MM.1S (cell line): ENCODE measurements at regions not wholly inside any gene's neighbourhood (a gene's known extent, or its start where the extent isn't known, plus 50 kb on each side); places are given as distances from the start of the nearest gene placed in this dataset.

ENCODE experiments used
- EZH2 ChIP-seq: fragments of 300-600 bp; sonication (generic); optimal IDR thresholded peaks from 2 replicates; pipeline ENCODE3; 2017; ENCODE audit warnings: low read depth, mild to moderate bottlenecking, antibody characterized with exemption, low read length, mixed read lengths
- EZH2phosphoT487 ChIP-seq: fragments of 300-600 bp; sonication (generic); IDR thresholded peaks from 2 replicates; pipeline ENCODE4 v1.6.1; 2018; ENCODE audit warnings: antibody characterized with exemption, low read length
- TF ChIP-seq, protein P1 (sequence below): fragments of 300-600 bp; sonication (generic); IDR thresholded peaks from 2 replicates; pipeline ENCODE4 v1.5.1; 2016; ENCODE audit warnings: antibody characterized with exemption, low read length, mixed read lengths

DNA sequence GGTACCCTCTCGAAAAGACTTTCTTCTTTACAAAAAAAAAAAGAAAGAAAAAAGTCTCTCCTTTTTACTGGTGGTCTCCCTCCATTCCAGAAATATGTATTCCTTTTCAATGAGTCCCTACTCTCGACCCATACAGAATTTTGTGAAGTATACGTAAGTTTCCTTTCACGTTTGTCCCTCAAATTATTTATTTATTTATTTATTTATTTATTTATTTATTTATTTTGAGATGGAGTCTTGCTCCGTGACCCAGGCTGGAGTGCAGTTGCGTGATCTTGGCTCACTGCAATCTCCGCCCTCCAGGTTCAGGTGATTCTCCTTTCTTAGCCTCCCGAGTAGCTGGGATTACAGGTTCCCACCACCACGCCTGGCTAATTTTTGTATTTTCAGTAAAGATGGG, 429.2 kb upstream of the AR start:
- TF ChIP-seq, protein P1, sequence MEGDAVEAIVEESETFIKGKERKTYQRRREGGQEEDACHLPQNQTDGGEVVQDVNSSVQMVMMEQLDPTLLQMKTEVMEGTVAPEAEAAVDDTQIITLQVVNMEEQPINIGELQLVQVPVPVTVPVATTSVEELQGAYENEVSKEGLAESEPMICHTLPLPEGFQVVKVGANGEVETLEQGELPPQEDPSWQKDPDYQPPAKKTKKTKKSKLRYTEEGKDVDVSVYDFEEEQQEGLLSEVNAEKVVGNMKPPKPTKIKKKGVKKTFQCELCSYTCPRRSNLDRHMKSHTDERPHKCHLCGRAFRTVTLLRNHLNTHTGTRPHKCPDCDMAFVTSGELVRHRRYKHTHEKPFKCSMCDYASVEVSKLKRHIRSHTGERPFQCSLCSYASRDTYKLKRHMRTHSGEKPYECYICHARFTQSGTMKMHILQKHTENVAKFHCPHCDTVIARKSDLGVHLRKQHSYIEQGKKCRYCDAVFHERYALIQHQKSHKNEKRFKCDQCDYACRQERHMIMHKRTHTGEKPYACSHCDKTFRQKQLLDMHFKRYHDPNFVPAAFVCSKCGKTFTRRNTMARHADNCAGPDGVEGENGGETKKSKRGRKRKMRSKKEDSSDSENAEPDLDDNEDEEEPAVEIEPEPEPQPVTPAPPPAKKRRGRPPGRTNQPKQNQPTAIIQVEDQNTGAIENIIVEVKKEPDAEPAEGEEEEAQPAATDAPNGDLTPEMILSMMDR, result no peak
- TF ChIP-seq EZH2phosphoT487 (no peak), EZH2 (no peak)
